ENCODE measurements at regions not wholly inside any gene's neighbourhood (a gene's known extent, or its start where the extent isn't known, plus 50 kb on each side); places are given as distances from the start of the nearest gene placed in this dataset.

GRCh38 chr14:98112194-98112780, 1159.7 kb downstream of the BCL11B start:
- POLR2A ChIA-PET, result no interaction called here
- no peak for DNase-seq (ENCODE audit: extremely low spot score)
- CTCF ChIA-PET, result no interaction called here
- TF ChIP-seq, protein P1, sequence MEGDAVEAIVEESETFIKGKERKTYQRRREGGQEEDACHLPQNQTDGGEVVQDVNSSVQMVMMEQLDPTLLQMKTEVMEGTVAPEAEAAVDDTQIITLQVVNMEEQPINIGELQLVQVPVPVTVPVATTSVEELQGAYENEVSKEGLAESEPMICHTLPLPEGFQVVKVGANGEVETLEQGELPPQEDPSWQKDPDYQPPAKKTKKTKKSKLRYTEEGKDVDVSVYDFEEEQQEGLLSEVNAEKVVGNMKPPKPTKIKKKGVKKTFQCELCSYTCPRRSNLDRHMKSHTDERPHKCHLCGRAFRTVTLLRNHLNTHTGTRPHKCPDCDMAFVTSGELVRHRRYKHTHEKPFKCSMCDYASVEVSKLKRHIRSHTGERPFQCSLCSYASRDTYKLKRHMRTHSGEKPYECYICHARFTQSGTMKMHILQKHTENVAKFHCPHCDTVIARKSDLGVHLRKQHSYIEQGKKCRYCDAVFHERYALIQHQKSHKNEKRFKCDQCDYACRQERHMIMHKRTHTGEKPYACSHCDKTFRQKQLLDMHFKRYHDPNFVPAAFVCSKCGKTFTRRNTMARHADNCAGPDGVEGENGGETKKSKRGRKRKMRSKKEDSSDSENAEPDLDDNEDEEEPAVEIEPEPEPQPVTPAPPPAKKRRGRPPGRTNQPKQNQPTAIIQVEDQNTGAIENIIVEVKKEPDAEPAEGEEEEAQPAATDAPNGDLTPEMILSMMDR (IDR thresholded peaks at IDR 0.05; ENCODE audit: control extremely low read depth, extremely low read depth, low read depth, missing control alignments), result no peak

- CTCF ChIA-PET, result no interaction called here
- TF ChIP-seq, protein P1 (IDR thresholded peaks at IDR 0.05; ENCODE audit: control extremely low read depth, extremely low read depth, low read depth, missing control alignments), result no peak
- no peak for DNase-seq (ENCODE audit: extremely low spot score)
- POLR2A ChIA-PET, result no interaction called here
Measured at GRCh38 chr14:98114122-98114895, 1157.7 kb downstream of the BCL11B start.

- TF ChIP-seq, protein P1 (IDR thresholded peaks at IDR 0.05; ENCODE audit: control extremely low read depth, extremely low read depth, low read depth, missing control alignments), result no peak
- ChIA-PET CTCF (interaction anchor here (2.4 kb wide), 1 partner anchor 8 kb away, joined by 7 read pairs; no protein-coding TSS in a partner anchor), POLR2A (no interaction called here)
- DNase-seq (ENCODE audit: extremely low spot score), result no peak
Measured at GRCh38 chr14:98114946-98115345, 1157.1 kb downstream of the BCL11B start.

- TF ChIP-seq, protein P1 (IDR thresholded peaks at IDR 0.05; ENCODE audit: control extremely low read depth, extremely low read depth, low read depth, missing control alignments), result no peak
- CTCF ChIA-PET, result no interaction called here
- POLR2A ChIA-PET, result no interaction called here
- DNase-seq (ENCODE audit: extremely low spot score), result no peak
Measured at GRCh38 chr14:98118749-98119148, 1153.2 kb downstream of the BCL11B start.

DNA sequence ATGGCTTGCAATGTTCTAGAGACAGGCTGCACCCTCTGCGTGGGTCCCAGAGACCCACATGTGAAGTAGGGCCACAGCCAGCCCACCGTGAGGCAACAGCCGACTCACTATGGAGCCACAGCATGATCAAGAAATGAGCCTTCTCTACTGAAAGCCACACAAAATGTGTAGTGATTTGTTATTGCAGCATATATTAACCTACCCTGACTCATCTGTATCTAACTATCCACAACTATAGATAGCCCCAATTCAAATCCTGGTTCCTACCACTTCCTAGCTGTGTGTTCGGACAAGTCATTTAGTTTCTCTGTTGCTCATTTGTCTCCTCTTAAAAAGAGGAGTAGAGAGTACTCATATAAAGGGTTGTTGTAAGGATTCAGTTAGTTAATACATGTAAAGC, 1152.3 kb downstream of the BCL11B start:
- ChIA-PET POLR2A (no interaction called here), CTCF (no interaction called here)
- no peak for DNase-seq (ENCODE audit: extremely low spot score)
- TF ChIP-seq, protein P1 (IDR thresholded peaks at IDR 0.05; ENCODE audit: control extremely low read depth, extremely low read depth, low read depth, missing control alignments), result no peak

- POLR2A ChIA-PET, result no interaction called here
- TF ChIP-seq, protein P1 (IDR thresholded peaks at IDR 0.05; ENCODE audit: control extremely low read depth, extremely low read depth, low read depth, missing control alignments), result no peak
- DNase-seq (ENCODE audit: extremely low spot score), result no peak
Measured at GRCh38 chr14:98120831-98121464, 1151.0 kb downstream of the BCL11B start.

More at GRCh38 chr14:98120831-98121464, 1151.0 kb downstream of the BCL11B start:
- CTCF ChIA-PET, result interaction anchor here (1.0 kb wide), 1 partner anchor 11 kb away, joined by 3 read pairs; no protein-coding TSS in a partner anchor
